Thyroid gland (tissue), 4 donors: ENCODE measurements at regions not wholly inside any gene's neighbourhood (a gene's known extent, or its start where the extent isn't known, plus 50 kb on each side); places are given as distances from the start of the nearest gene placed in this dataset.

Experiments
- DNase-seq, 2 donors: peaks; one replicate each; pipeline ENCODE4 v3.0.0-alpha.2; 2019
- H3K27ac ChIP-seq, 3 donors: fragments of 200-600 bp; sonication (generic); 1 replicate in 2 of 3; 2 replicates in 1 of 3; pipeline ENCODE4 v1.5.1; 2016 to 2019; ENCODE audit warnings: mild to moderate bottlenecking in 1 of 3, moderate library complexity in 1 of 3
- H3K27me3 ChIP-seq: fragments of 200-600 bp; sonication (generic); one replicate; pipeline ENCODE4 v1.5.1; 2019
- H3K36me3 ChIP-seq, 2 donors: fragments of 200-600 bp; sonication (generic); one replicate each; pipeline ENCODE4 v1.5.1; 2016 to 2019
- H3K4me1 ChIP-seq, 2 donors: fragments of 200-600 bp; sonication (generic); one replicate each; pipeline ENCODE4 v1.5.1; 2017 to 2019
- H3K4me3 ChIP-seq, 3 donors: fragments of 200-600 bp; sonication (generic); replicated peaks in 1 of 3; 1 replicate in 2 of 3; 2 replicates in 1 of 3; pipeline ENCODE4 v1.5.1; 2016; ENCODE audit warnings: mild to moderate bottlenecking in 1 of 3
- H3K9me3 ChIP-seq: fragments of 200-600 bp; sonication (generic); one replicate; pipeline ENCODE4 v1.5.1; 2017
- POLR2A ChIP-seq, 2 donors: fragments of 450-650 bp; IDR thresholded peaks; one replicate each; pipeline ENCODE4 v1.6.1; 2017; ENCODE audit warnings: antibody characterized with exemption in 2 of 2, mild to moderate bottlenecking in 2 of 2, moderate library complexity in 1 of 2
- WGBS, 2 donors: methylation state at CpG; one replicate each; pipeline ENCODE4 v1.1.5; 2017; 5-methylcytosine and 5-hydroxymethylcytosine counted together
- intact Hi-C: fragments of 100-400 bp; cut with DNase I; formaldehyde crosslinking; loops from one replicate; pipeline ENCODE4 v1.15.1; 2023
- TF ChIP-seq, protein P1 (sequence below), 6 experiments: fragments of 200-600 bp in 3 of 6; fragments of 450-650 bp in 3 of 6; sonication (generic) in 3 of 6; IDR thresholded peaks; one replicate each; pipeline ENCODE4 v1.5.1; 2016 to 2019; ENCODE audit warnings: antibody characterized with exemption in 6 of 6, mild to moderate bottlenecking in 2 of 6, inconsistent platforms in 1 of 6, moderate library complexity in 1 of 6

- no peaks in the 10 kb centered on the region for H3K36me3 ChIP-seq
- TF ChIP-seq POLR2A (IDR thresholded peaks at IDR 0.05) = no peak
- TF ChIP-seq, protein P1, sequence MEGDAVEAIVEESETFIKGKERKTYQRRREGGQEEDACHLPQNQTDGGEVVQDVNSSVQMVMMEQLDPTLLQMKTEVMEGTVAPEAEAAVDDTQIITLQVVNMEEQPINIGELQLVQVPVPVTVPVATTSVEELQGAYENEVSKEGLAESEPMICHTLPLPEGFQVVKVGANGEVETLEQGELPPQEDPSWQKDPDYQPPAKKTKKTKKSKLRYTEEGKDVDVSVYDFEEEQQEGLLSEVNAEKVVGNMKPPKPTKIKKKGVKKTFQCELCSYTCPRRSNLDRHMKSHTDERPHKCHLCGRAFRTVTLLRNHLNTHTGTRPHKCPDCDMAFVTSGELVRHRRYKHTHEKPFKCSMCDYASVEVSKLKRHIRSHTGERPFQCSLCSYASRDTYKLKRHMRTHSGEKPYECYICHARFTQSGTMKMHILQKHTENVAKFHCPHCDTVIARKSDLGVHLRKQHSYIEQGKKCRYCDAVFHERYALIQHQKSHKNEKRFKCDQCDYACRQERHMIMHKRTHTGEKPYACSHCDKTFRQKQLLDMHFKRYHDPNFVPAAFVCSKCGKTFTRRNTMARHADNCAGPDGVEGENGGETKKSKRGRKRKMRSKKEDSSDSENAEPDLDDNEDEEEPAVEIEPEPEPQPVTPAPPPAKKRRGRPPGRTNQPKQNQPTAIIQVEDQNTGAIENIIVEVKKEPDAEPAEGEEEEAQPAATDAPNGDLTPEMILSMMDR (IDR thresholded peaks at IDR 0.05) = no peak
- no peaks in the 10 kb centered on the region for H3K4me1 ChIP-seq
- DNase-seq = no peak
- H3K4me3 ChIP-seq = no peak overlapping the region
- H3K27me3 ChIP-seq = no peaks in the 10 kb centered on the region
- no peaks in the 10 kb centered on the region for H3K9me3 ChIP-seq
- 77 to 82% methylated on average over 2 of the region's 2 CpGs for WGBS, 2 donors
- H3K27ac ChIP-seq = no peak overlapping the region
- intact Hi-C loops = no loop called here
Observed at GRCh38 chr5:44252545-44252944, 136.7 kb downstream of the FGF10 start.

GRCh38 chr5:44246986-44247385, 142.2 kb downstream of the FGF10 start:
- Histone ChIP-seq H3K9me3 (no peaks in the 10 kb centered on the region), H3K4me1 (no peaks in the 10 kb centered on the region), H3K36me3 (no peaks in the 10 kb centered on the region), H3K27me3 (no peaks in the 10 kb centered on the region), H3K27ac (no peak overlapping the region), H3K4me3 (no peak overlapping the region)
- intact Hi-C loops = no loop called here
- DNase-seq = no peak
- WGBS, 2 donors = 43 to 46% methylated on average over 2 of the region's 2 CpGs
- TF ChIP-seq, protein P1 (IDR thresholded peaks at IDR 0.05) = no peak
- TF ChIP-seq POLR2A (IDR thresholded peaks at IDR 0.05) = no peak

- 86 to 90% methylated on average over 1 of the region's 1 CpG for WGBS, 2 donors
- Histone ChIP-seq H3K27ac (no peak overlapping the region), H3K4me3 (no peak overlapping the region), H3K36me3 (no peaks in the 10 kb centered on the region), H3K4me1 (no peaks in the 10 kb centered on the region), H3K9me3 (no peaks in the 10 kb centered on the region), H3K27me3 (no peaks in the 10 kb centered on the region)
- DNase-seq = no peak
- TF ChIP-seq POLR2A (IDR thresholded peaks at IDR 0.05) = no peak
- TF ChIP-seq, protein P1 (IDR thresholded peaks at IDR 0.05) = no peak
- intact Hi-C loops = no loop called here
Observed at GRCh38 chr5:44245935-44246334, 143.3 kb downstream of the FGF10 start.

DNA sequence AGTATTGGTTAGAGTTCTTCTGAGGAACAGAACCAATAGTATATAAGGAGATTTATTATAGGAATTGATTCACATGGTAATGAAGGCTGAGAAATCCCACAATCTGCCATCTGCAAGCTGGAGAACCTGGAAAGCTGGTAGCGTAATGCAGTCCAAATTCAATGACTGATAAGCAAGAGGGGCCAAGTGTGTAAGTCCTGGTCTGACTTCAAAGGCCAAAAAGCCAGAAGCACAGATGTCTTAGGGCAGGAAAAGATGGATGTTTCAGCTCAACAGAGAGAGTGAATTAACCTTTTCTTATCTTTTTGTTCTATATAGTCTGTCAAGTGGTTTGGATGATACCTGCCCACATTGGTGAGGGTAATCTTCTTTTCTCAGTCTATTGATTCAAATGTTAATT, 146.4 kb downstream of the FGF10 start:
- TF ChIP-seq POLR2A (IDR thresholded peaks at IDR 0.05) = no peak
- TF ChIP-seq, protein P1 (IDR thresholded peaks at IDR 0.05) = no peak
- no peaks in the 10 kb centered on the region for H3K9me3 ChIP-seq
- no peaks in the 10 kb centered on the region for H3K4me1 ChIP-seq
- H3K4me3 ChIP-seq = no peak overlapping the region
- no peaks in the 10 kb centered on the region for H3K36me3 ChIP-seq
- 100% methylated on average over 1 of the region's 1 CpG for WGBS, 2 donors
- H3K27me3 ChIP-seq = no peaks in the 10 kb centered on the region
- H3K27ac ChIP-seq = no peak overlapping the region
- intact Hi-C loops = no loop called here
- no peak for DNase-seq

DNA sequence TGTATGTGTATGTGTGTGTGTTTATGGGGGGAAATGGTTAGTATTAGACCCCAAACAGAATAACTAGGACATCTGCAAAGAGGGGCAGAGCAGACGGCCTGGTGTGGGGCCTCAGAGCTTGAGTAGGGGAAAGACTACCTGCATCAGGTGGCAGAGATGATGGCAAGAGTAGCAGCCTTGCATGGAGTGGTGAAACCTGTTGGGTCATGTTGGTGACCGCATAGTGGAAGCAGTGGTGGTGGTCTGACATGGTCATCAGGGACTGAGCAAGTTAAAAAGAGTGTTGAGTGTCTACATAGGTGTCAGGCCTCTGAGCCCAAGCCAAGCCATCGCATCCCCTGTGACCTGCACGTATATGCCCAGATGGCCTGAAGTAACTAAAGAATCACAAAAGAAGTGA, 153.2 kb downstream of the FGF10 start:
- TF ChIP-seq POLR2A (IDR thresholded peaks at IDR 0.05) = no peak
- TF ChIP-seq, protein P1 (IDR thresholded peaks at IDR 0.05) = no peak
- 83 to 85% methylated on average over 4 of the region's 4 CpGs for WGBS, 2 donors
- H3K4me3 ChIP-seq = no peak overlapping the region
- H3K4me1 ChIP-seq = no peaks in the 10 kb centered on the region
- no peaks in the 10 kb centered on the region for H3K36me3 ChIP-seq
- H3K27ac ChIP-seq = no peak overlapping the region
- H3K27me3 ChIP-seq = no peaks in the 10 kb centered on the region
- no peak for DNase-seq
- H3K9me3 ChIP-seq = no peaks in the 10 kb centered on the region
- intact Hi-C loops = no loop called here
